Keratinocyte (primary cell): ENCODE measurements at regions not wholly inside any gene's neighbourhood (a gene's known extent, or its start where the extent isn't known, plus 50 kb on each side); places are given as distances from the start of the nearest gene placed in this dataset.

Source experiments
- DNase-seq: peaks from one replicate; pipeline ENCODE4 v3.0.0-alpha.2; 2011; ENCODE audit warnings: low read depth, missing footprints, low spot score
- FAIRE-seq: peaks from 2 replicates; lab custom pipeline; 2011; peaks lifted over from hg19 to GRCh38; lab: Jason Lieb, UNC
- H2AFZ ChIP-seq: 2 replicates; pipeline ENCODE4 v1.6.0; 2012; ENCODE audit warnings: low read length, control low read depth, inconsistent platforms; ENCODE audit not compliant: control insufficient read depth
- H3K27ac ChIP-seq: 2 replicates; pipeline ENCODE4 v1.5.1; 2011; ENCODE audit warnings: low read length; ENCODE audit not compliant: control insufficient read depth, insufficient read depth
- H3K27me3 ChIP-seq: 3 replicates; pipeline ENCODE4 v1.6.0; 2011; ENCODE audit warnings: low read length; ENCODE audit not compliant: control insufficient read depth, insufficient read depth; ENCODE audit errors: extremely low read depth
- H3K36me3 ChIP-seq, 2 experiments: 2 replicates in 1 of 2; 3 replicates in 1 of 2; pipeline ENCODE4 v1.5.1; 2011; ENCODE audit warnings: low read length in 2 of 2, mild to moderate bottlenecking in 1 of 2; ENCODE audit not compliant: control insufficient read depth in 2 of 2, insufficient read depth in 2 of 2; ENCODE audit errors: extremely low read depth in 1 of 2
- H3K4me1 ChIP-seq: 3 replicates; pipeline ENCODE4 v1.5.1; 2011; ENCODE audit warnings: low read length; ENCODE audit not compliant: control insufficient read depth, insufficient read depth; ENCODE audit errors: extremely low read depth
- H3K4me2 ChIP-seq: 3 replicates; pipeline ENCODE4 v1.6.0; 2011; ENCODE audit warnings: low read depth, low read length; ENCODE audit not compliant: control insufficient read depth, insufficient read depth; ENCODE audit errors: extremely low read depth
- H3K4me3 ChIP-seq, 3 experiments: fragments of 200-600 bp in 1 of 3; sonication (generic) in 1 of 3; 2 replicates in 2 of 3; 3 replicates in 1 of 3; pipeline ENCODE4 v1.5.1; 2011 to 2016; ENCODE audit warnings: low read length in 3 of 3, mild to moderate bottlenecking in 3 of 3, control low read depth in 2 of 3, inconsistent platforms in 1 of 3, low read depth in 1 of 3, mixed read lengths in 1 of 3, mixed run types in 1 of 3, moderate library complexity in 1 of 3; ENCODE audit not compliant: control insufficient read depth in 2 of 3, insufficient read depth in 2 of 3; ENCODE audit errors: extremely low read depth in 1 of 3
- H3K79me2 ChIP-seq: 2 replicates; pipeline ENCODE4 v1.6.0; 2012; ENCODE audit warnings: low read length; ENCODE audit not compliant: control insufficient read depth, insufficient read depth
- H3K9ac ChIP-seq: 3 replicates; pipeline ENCODE4 v1.6.0; 2011; ENCODE audit warnings: low read length; ENCODE audit not compliant: control insufficient read depth, insufficient read depth; ENCODE audit errors: extremely low read depth
- H3K9me1 ChIP-seq: 3 replicates; pipeline ENCODE4 v1.6.0; 2011; ENCODE audit warnings: low read length; ENCODE audit not compliant: control insufficient read depth, insufficient read depth; ENCODE audit errors: extremely low read depth
- H3K9me3 ChIP-seq: 2 replicates; pipeline ENCODE4 v1.5.1; 2012; ENCODE audit warnings: low read depth, low read length; ENCODE audit not compliant: control insufficient read depth
- H4K20me1 ChIP-seq: 3 replicates; pipeline ENCODE4 v1.6.0; 2011; ENCODE audit warnings: low read length; ENCODE audit not compliant: control insufficient read depth, insufficient read depth; ENCODE audit errors: extremely low read depth
- EZH2 ChIP-seq: IDR thresholded peaks from one replicate; pipeline ENCODE4 v1.6.1; 2012; ENCODE audit warnings: inconsistent platforms, mild to moderate bottlenecking, low read length, moderate library complexity
- dilution Hi-C: fragments of 300-500 bp; cut with MboI; formaldehyde crosslinking; loops from one replicate; pipeline ENCODE4 v1.7.0; 2020; ENCODE audit warnings: low sequenced_read_pairs; ENCODE audit not compliant: extremely low pct_ligation_motif_present
- TF ChIP-seq, protein P1 (sequence below), 3 experiments: IDR thresholded peaks in 1 of 3; conservative IDR thresholded peaks in 1 of 3; optimal IDR thresholded peaks in 1 of 3; 2 replicates in 2 of 3; 3 replicates in 1 of 3; pipeline versions ENCODE3 to v1.5.1; 2011; ENCODE audit warnings: low read length in 3 of 3, mild to moderate bottlenecking in 3 of 3, moderate library complexity in 2 of 3, control low read depth in 1 of 3, inconsistent platforms in 1 of 3; ENCODE audit not compliant: insufficient read depth in 2 of 3; ENCODE audit errors: extremely low read depth in 1 of 3

GRCh38 chr5:21452449-21452848 lies 1400.7 kb downstream of the CDH12 start:
- FAIRE-seq = no peak
- H2AFZ ChIP-seq = no peak overlapping the region
- no peak overlapping the region for H3K9ac ChIP-seq
- H3K4me2 ChIP-seq = no peak overlapping the region
- dilution Hi-C loops = no loop called here
- no peaks in the 10 kb centered on the region for H3K9me1 ChIP-seq
- H3K4me1 ChIP-seq = no peaks in the 10 kb centered on the region
- H3K36me3 ChIP-seq = no peaks in the 10 kb centered on the region
- no peak overlapping the region for H3K27ac ChIP-seq
- H3K27me3 ChIP-seq = no peaks in the 10 kb centered on the region
- no peaks in the 10 kb centered on the region for H3K79me2 ChIP-seq
- no peak overlapping the region for H3K4me3 ChIP-seq
- no peaks in the 10 kb centered on the region for H3K9me3 ChIP-seq
- no peak for DNase-seq
- TF ChIP-seq, protein P1, sequence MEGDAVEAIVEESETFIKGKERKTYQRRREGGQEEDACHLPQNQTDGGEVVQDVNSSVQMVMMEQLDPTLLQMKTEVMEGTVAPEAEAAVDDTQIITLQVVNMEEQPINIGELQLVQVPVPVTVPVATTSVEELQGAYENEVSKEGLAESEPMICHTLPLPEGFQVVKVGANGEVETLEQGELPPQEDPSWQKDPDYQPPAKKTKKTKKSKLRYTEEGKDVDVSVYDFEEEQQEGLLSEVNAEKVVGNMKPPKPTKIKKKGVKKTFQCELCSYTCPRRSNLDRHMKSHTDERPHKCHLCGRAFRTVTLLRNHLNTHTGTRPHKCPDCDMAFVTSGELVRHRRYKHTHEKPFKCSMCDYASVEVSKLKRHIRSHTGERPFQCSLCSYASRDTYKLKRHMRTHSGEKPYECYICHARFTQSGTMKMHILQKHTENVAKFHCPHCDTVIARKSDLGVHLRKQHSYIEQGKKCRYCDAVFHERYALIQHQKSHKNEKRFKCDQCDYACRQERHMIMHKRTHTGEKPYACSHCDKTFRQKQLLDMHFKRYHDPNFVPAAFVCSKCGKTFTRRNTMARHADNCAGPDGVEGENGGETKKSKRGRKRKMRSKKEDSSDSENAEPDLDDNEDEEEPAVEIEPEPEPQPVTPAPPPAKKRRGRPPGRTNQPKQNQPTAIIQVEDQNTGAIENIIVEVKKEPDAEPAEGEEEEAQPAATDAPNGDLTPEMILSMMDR (optimal IDR thresholded peaks at IDR 0.05 in 1 of 3, IDR thresholded peaks at IDR 0.05 in 1 of 3, conservative IDR thresholded peaks at IDR 0.05 in 1 of 3; ENCODE audit: extremely low read depth in 1 of 3, insufficient read depth in 2 of 3, low read length in 3 of 3) = no peak
- TF ChIP-seq EZH2 = no peak
- H4K20me1 ChIP-seq = no peaks in the 10 kb centered on the region

DNA sequence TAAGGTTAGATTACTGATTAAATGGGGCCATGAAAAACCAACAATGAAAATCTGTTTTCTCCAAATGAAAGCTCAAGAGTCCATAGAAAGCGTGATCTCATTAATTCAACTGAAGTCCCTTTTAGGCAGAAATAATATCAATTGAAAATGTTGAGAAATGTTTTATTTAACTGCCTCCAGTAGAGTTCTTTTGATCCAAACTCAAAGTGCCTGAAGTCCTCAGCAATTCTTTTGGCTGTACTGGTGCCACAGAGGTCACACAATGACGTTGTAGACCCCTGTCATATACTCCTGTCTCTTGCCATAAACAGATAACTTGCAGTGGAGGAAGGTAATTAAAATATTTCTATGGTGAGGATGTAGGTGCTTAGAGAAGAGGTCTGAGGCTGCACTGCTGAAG lies 1420.5 kb downstream of the CDH12 start:
- Histone ChIP-seq H4K20me1 (no peaks in the 10 kb centered on the region), H3K9ac (no peak overlapping the region), H3K27me3 (no peaks in the 10 kb centered on the region), H3K4me2 (no peak overlapping the region), H2AFZ (no peak overlapping the region), H3K79me2 (no peaks in the 10 kb centered on the region), H3K36me3 (no peaks in the 10 kb centered on the region), H3K4me3 (no peak overlapping the region), H3K27ac (no peak overlapping the region), H3K9me1 (no peaks in the 10 kb centered on the region), H3K9me3 (no peaks in the 10 kb centered on the region), H3K4me1 (no peaks in the 10 kb centered on the region)
- DNase-seq (no peak), FAIRE-seq (no peak)
- dilution Hi-C loops = no loop called here
- TF ChIP-seq, protein P1 (optimal IDR thresholded peaks at IDR 0.05 in 1 of 3, IDR thresholded peaks at IDR 0.05 in 1 of 3, conservative IDR thresholded peaks at IDR 0.05 in 1 of 3; ENCODE audit: extremely low read depth in 1 of 3, insufficient read depth in 2 of 3, low read length in 3 of 3) = no peak
- no peak for TF ChIP-seq EZH2
